HepG2 (cell line): ENCODE measurements at regions not wholly inside any gene's neighbourhood (a gene's known extent, or its start where the extent isn't known, plus 50 kb on each side); places are given as distances from the start of the nearest gene placed in this dataset.

Experiments used
- FOXO4 ChIP-seq: sonication (generic); formaldehyde crosslinking; conservative IDR thresholded peaks from 2 replicates; pipeline ENCODE4 v1.8.1; 2023; ENCODE audit warnings: missing genetic modification reagents
- ZNF660 ChIP-seq: sonication (generic); formaldehyde crosslinking; IDR thresholded peaks from 2 replicates; pipeline ENCODE4 v1.5.1; 2020; ENCODE audit warnings: mild to moderate bottlenecking, low read depth, missing genetic modification reagents, borderline replicate concordance
- TF ChIP-seq, protein P1 (sequence below): sonication (generic); formaldehyde crosslinking; IDR thresholded peaks from 2 replicates; pipeline ENCODE4 v1.5.0; 2020; ENCODE audit warnings: mild to moderate bottlenecking, missing genetic modification reagents, moderate library complexity

- TF ChIP-seq ZNF660 (CRISPR knock-in tag): no peak
- TF ChIP-seq FOXO4 (CRISPR knock-in tag): no peak
- TF ChIP-seq, protein P1, sequence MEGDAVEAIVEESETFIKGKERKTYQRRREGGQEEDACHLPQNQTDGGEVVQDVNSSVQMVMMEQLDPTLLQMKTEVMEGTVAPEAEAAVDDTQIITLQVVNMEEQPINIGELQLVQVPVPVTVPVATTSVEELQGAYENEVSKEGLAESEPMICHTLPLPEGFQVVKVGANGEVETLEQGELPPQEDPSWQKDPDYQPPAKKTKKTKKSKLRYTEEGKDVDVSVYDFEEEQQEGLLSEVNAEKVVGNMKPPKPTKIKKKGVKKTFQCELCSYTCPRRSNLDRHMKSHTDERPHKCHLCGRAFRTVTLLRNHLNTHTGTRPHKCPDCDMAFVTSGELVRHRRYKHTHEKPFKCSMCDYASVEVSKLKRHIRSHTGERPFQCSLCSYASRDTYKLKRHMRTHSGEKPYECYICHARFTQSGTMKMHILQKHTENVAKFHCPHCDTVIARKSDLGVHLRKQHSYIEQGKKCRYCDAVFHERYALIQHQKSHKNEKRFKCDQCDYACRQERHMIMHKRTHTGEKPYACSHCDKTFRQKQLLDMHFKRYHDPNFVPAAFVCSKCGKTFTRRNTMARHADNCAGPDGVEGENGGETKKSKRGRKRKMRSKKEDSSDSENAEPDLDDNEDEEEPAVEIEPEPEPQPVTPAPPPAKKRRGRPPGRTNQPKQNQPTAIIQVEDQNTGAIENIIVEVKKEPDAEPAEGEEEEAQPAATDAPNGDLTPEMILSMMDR (CRISPR knock-in tag): no peak
Observed at GRCh38 chrX:39661116-39661907, 436.4 kb downstream of the BCOR start.
